Spleen (tissue), 11 donors: ENCODE measurements at regions not wholly inside any gene's neighbourhood (a gene's known extent, or its start where the extent isn't known, plus 50 kb on each side); places are given as distances from the start of the nearest gene placed in this dataset.

ENCODE experiments used
- DNase-seq: peaks from one replicate; pipeline ENCODE4 v3.0.0-alpha.2; 2020
- H3K27ac ChIP-seq, 8 donors: fragments of 200-600 bp; sonication (generic) in 7 of 8; 1 replicate in 4 of 8; 2 replicates in 4 of 8; pipeline versions ENCODE4 v1.5.0 to v1.8.0; 2016 to 2021; ENCODE audit warnings: inconsistent platforms in 4 of 8, mild to moderate bottlenecking in 4 of 8, moderate library complexity in 1 of 8
- H3K27me3 ChIP-seq, 7 donors: fragments of 200-600 bp; sonication (generic) in 6 of 7; replicated peaks in 1 of 7; 1 replicate in 4 of 7; 2 replicates in 3 of 7; pipeline versions ENCODE4 v1.5.0 to v1.8.0; 2016 to 2021; ENCODE audit warnings: inconsistent platforms in 3 of 7, mild to moderate bottlenecking in 1 of 7
- H3K36me3 ChIP-seq, 6 donors: fragments of 200-600 bp; sonication (generic) in 5 of 6; 1 replicate in 4 of 6; 2 replicates in 2 of 6; pipeline versions ENCODE4 v1.5.0 to v1.8.0; 2016 to 2021; ENCODE audit warnings: inconsistent platforms in 2 of 6
- H3K4me1 ChIP-seq, 6 donors: fragments of 200-600 bp; sonication (generic) in 5 of 6; 1 replicate in 3 of 6; 2 replicates in 3 of 6; pipeline versions ENCODE4 v1.5.0 to v1.8.0; 2016 to 2021; ENCODE audit warnings: inconsistent platforms in 3 of 6
- H3K4me3 ChIP-seq, 8 donors: fragments of 200-600 bp; sonication (generic) in 7 of 8; 1 replicate in 4 of 8; 2 replicates in 4 of 8; pipeline versions ENCODE4 v1.5.0 to v1.8.0; 2016 to 2021; ENCODE audit warnings: inconsistent platforms in 4 of 8, mild to moderate bottlenecking in 4 of 8, moderate library complexity in 2 of 8
- H3K9me3 ChIP-seq, 8 donors: fragments of 200-600 bp; sonication (generic) in 7 of 8; 1 replicate in 4 of 8; 2 replicates in 4 of 8; pipeline versions ENCODE4 v1.5.0 to v1.8.0; 2016 to 2021; ENCODE audit warnings: inconsistent platforms in 4 of 8
- POLR2A ChIP-seq, 3 donors: fragments of 450-650 bp; IDR thresholded peaks; one replicate each; pipeline ENCODE4 v1.5.1; 2017; ENCODE audit warnings: antibody characterized with exemption in 3 of 3, mild to moderate bottlenecking in 1 of 3
- POLR2AphosphoS5 ChIP-seq, 3 donors: sonication (generic); formaldehyde crosslinking; IDR thresholded peaks; one replicate each; pipeline ENCODE4 v1.5.1; 2017; ENCODE audit warnings: antibody characterized with exemption in 3 of 3
- WGBS, 5 donors: extraction: QIAGEN DNeasy Blood & Tissue Kit in 3 of 5; methylation state at CpG; one replicate each; pipeline versions ENCODE4 v1.1.5 to v1.1.7; 2013 to 2018; 5-methylcytosine and 5-hydroxymethylcytosine counted together
- intact Hi-C: fragments of 100-400 bp; cut with DNase I; formaldehyde crosslinking; loops from one replicate; pipeline ENCODE4 v1.15.0; 2023; ENCODE audit warnings: low total_unique reads
- TF ChIP-seq, protein P1 (sequence below), 11 experiments: fragments of 200-600 bp in 7 of 11; fragments of 450-650 bp in 4 of 11; sonication (generic) in 4 of 11; IDR thresholded peaks in 8 of 11; conservative IDR thresholded peaks in 3 of 11; 1 replicate in 7 of 11; 2 replicates in 4 of 11; pipeline versions ENCODE4 v1.4.0 to v1.8.0; 2016 to 2021; ENCODE audit warnings: antibody characterized with exemption in 11 of 11, inconsistent platforms in 4 of 11, mild to moderate bottlenecking in 1 of 11
- donor health status: healthy with polysubstance abuse.
- donor health status: DM: no; HTN: no; CAD: no; lungs with moderate emphysema.
- donor health status: DM: no; HTN: no; CAD: no.
- donor health status: Bipolar disorder and iron deficiency.
- donor health status: healthy.
- donor health status: DM: no; HTN: no; CAD: no.
- donor health status: DM: yes; HTN: yes; CAD: no.

DNA sequence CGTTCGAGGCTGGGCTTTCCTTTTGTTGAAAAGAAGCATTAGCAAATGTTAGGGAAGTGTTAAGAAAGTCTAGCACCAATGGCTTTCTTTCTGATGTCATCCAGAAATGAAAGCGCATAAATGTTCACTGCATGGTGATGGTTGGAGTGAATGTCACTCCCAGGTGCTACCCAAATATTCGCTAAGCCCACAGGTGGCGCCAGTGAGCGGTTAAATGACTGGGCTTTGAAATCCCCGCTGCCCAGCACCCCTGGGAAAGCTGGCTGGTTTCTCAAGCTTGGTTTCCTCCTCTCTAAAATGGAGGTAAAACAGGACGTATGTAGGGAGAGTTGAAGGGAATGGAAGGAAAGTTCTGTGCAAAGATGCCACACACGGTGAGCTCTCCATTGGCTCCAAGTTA is 104.4 kb downstream of the IRX5 start:
- intact Hi-C loops, result no loop called here
- Histone ChIP-seq H3K27ac (no peak overlapping the region), H3K9me3 (peaks cover 0 to 3% (median 0%) of the 10 kb centered on the region in 8 donors), H3K4me3 (no peak overlapping the region), H3K36me3 (no peaks in the 10 kb centered on the region), H3K4me1 (no peaks in the 10 kb centered on the region), H3K27me3 (peaks cover 0 to 29% (median 0%) of the 10 kb centered on the region in 7 donors)
- peak; percentile 30 for DNase-seq
- TF ChIP-seq POLR2AphosphoS5 (IDR thresholded peaks at IDR 0.05) (no peak), POLR2A (IDR thresholded peaks at IDR 0.05) (no peak)
- TF ChIP-seq, protein P1, sequence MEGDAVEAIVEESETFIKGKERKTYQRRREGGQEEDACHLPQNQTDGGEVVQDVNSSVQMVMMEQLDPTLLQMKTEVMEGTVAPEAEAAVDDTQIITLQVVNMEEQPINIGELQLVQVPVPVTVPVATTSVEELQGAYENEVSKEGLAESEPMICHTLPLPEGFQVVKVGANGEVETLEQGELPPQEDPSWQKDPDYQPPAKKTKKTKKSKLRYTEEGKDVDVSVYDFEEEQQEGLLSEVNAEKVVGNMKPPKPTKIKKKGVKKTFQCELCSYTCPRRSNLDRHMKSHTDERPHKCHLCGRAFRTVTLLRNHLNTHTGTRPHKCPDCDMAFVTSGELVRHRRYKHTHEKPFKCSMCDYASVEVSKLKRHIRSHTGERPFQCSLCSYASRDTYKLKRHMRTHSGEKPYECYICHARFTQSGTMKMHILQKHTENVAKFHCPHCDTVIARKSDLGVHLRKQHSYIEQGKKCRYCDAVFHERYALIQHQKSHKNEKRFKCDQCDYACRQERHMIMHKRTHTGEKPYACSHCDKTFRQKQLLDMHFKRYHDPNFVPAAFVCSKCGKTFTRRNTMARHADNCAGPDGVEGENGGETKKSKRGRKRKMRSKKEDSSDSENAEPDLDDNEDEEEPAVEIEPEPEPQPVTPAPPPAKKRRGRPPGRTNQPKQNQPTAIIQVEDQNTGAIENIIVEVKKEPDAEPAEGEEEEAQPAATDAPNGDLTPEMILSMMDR (IDR thresholded peaks at IDR 0.05 in 8 of 11, conservative IDR thresholded peaks at IDR 0.05 in 3 of 11), result peak in 1 of 11 experiments; percentile 15
- 26 to 34% (median 33%) methylated on average over 9 of the region's 9 CpGs for WGBS, 5 donors

DNA sequence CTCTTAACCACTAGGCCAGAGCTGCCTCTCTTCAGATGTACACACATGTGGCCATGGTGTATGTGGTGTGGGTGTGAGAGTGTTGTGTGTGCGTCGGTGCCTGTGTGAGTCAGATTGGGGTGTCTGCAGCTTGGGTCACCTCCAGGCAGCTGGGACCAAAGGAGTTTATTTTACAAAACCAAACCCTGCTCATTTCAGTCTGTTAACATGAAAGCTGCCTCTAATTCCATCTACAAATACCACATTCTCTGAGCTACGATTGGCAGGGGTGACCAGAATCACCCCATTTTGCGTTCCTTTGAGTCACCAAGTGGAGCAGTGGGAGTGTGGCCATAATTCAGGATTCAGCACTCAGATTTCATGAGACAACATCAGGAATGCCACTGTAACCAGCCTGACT is 105.3 kb downstream of the IRX5 start:
- H3K27ac ChIP-seq, result no peak overlapping the region
- WGBS, 5 donors, result 73 to 96% (median 83%) methylated on average over 2 to 4 of the region's 4 CpGs
- no peak overlapping the region for H3K4me3 ChIP-seq
- TF ChIP-seq, protein P1 (IDR thresholded peaks at IDR 0.05 in 8 of 11, conservative IDR thresholded peaks at IDR 0.05 in 3 of 11), result no peak
- TF ChIP-seq POLR2A (IDR thresholded peaks at IDR 0.05) (no peak), POLR2AphosphoS5 (IDR thresholded peaks at IDR 0.05) (no peak)
- DNase-seq, result no peak
- H3K27me3 ChIP-seq, result peaks cover 0 to 37% (median 0%) of the 10 kb centered on the region in 7 donors
- H3K9me3 ChIP-seq, result no peaks in the 10 kb centered on the region
- H3K4me1 ChIP-seq, result no peaks in the 10 kb centered on the region
- H3K36me3 ChIP-seq, result no peaks in the 10 kb centered on the region
- intact Hi-C loops, result no loop called here

DNA sequence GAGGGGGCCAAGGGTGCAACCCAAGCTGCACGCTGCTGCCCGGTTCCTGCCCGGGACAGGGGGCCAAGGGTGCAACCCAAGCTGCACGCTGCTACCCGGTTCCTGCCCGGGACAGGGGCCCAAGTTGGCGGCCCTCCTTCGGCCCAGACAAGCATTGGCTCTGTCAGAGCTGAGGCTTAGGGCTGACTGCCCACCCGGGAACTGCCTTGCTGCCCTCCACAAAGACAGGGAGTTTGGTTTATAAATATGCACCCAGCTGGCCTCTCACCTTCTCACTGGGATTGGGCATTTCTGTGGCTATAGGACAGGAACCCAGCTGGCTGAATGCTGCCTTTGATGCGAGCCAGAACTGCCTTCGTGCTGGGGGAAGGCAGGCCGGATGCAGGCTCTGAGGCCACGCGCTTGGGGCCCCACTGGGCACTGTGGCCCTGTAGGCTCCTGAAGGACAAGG is 105.7 kb downstream of the IRX5 start:
- WGBS, 5 donors, result 75 to 93% (median 85%) methylated on average over 11 to 14 of the region's 14 CpGs; no CpG with 5 or more reads in 1 of the 5 donors
- Histone ChIP-seq H3K9me3 (no peaks in the 10 kb centered on the region), H3K4me3 (no peak overlapping the region), H3K36me3 (no peaks in the 10 kb centered on the region), H3K27ac (no peak overlapping the region), H3K4me1 (no peaks in the 10 kb centered on the region), H3K27me3 (peaks cover 0 to 38% (median 0%) of the 10 kb centered on the region in 7 donors)
- TF ChIP-seq POLR2A (IDR thresholded peaks at IDR 0.05), result no peak
- no peak for TF ChIP-seq POLR2AphosphoS5 (IDR thresholded peaks at IDR 0.05)
- TF ChIP-seq, protein P1 (IDR thresholded peaks at IDR 0.05 in 8 of 11, conservative IDR thresholded peaks at IDR 0.05 in 3 of 11), result no peak
- peak; percentile 68 for DNase-seq
- intact Hi-C loops, result no loop called here

DNA sequence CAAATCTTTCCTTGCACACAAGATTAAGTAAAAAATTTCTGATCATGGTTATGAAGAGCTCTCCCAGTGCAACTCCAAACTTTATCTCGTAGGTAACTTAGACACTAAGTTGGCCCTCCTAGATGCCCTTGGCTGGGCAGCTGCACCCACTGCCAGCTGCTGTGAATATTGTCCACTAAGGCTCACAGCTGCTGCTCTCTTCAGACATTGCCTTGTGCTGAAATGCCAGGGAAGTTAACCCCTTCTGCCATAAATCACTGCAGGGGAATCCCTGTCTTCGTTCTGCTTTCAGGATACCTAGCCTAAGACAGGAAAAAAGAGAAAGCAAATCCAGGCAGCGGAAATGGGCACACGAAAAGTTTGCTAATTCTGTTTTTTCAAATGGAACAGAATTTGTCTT is 106.4 kb downstream of the IRX5 start:
- WGBS, 5 donors, result 75 to 82% (median 75%) methylated on average over 4 of the region's 4 CpGs
- H3K9me3 ChIP-seq, result no peaks in the 10 kb centered on the region
- intact Hi-C loops, result no loop called here

More for the DNA sequence above, 106.4 kb downstream of the IRX5 start:
- peaks cover 0 to 34% (median 0%) of the 10 kb centered on the region in 7 donors for H3K27me3 ChIP-seq
- TF ChIP-seq POLR2A (IDR thresholded peaks at IDR 0.05), result no peak
- TF ChIP-seq, protein P1 (IDR thresholded peaks at IDR 0.05 in 8 of 11, conservative IDR thresholded peaks at IDR 0.05 in 3 of 11), result no peak
- no peak for DNase-seq
- H3K27ac ChIP-seq, result no peak overlapping the region
- H3K4me3 ChIP-seq, result no peak overlapping the region
- H3K36me3 ChIP-seq, result no peaks in the 10 kb centered on the region
- no peaks in the 10 kb centered on the region for H3K4me1 ChIP-seq
